Tibial nerve (tissue), 4 donors: ENCODE measurements at regions not wholly inside any gene's neighbourhood (a gene's known extent, or its start where the extent isn't known, plus 50 kb on each side); places are given as distances from the start of the nearest gene placed in this dataset.

Experiments used
- EP300 ChIP-seq, 2 donors: sonication (generic); formaldehyde crosslinking; IDR thresholded peaks; one replicate each; pipeline ENCODE4 v1.6.1; 2017; ENCODE audit warnings: antibody characterized with exemption in 2 of 2, mild to moderate bottlenecking in 1 of 2
- POLR2A ChIP-seq, 2 donors: fragments of 450-650 bp; IDR thresholded peaks; one replicate each; pipeline ENCODE4 v1.6.1; 2017; ENCODE audit warnings: antibody characterized with exemption in 2 of 2, mild to moderate bottlenecking in 2 of 2, moderate library complexity in 2 of 2
- TF ChIP-seq, protein P1 (sequence below), 5 experiments: fragments of 200-600 bp in 3 of 5; fragments of 450-650 bp in 2 of 5; sonication (generic) in 3 of 5; IDR thresholded peaks; one replicate each; pipeline ENCODE4 v1.5.1; 2016 to 2019; ENCODE audit warnings: antibody characterized with exemption in 5 of 5, mild to moderate bottlenecking in 3 of 5, moderate library complexity in 2 of 5

DNA sequence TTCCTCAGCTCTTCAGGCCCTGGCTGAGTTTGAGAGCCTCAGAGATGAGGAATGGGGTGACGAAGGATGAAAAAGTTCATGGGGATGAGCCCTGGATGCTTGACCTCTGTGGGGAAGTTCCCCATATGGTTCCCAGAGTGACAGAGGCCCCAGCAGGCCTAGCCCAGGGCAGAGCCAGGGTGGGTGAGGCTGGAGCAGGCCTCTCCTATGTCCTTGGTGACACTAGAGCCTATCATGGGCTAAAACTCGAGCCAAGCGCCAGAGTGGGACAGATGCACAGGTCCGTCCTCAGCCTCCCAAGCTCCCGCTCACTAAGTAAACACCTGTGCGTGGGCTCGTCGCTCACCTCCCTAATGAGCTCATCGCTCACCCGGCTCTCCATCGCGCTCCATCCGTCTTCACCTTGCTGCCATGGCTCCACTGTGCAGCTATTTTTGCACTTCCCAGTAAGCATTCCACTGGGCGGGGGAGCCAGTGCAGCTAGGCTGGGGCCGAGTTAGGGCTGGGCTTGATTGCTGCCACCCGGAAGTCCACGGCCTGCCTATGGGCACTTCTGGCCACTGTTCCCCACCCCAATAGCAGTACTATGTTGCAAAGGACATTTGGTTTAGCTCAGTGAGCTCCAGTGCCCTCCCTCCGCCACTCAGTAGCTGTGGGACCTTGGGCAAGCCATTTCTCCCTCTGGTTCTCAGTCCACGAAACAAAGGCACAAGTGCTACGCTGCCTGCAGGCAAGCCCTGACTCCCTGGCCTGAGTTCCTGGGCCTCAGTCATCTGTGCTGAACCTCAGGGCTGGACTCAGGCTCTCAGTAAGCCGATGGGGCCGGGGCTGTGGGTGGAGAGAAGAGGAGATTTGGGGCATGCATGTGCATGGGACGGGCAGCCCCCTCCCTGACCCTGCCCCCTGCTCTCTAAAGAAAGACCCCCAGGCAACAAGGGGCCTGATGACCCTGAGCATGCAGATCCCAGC is 117.3 kb upstream of the PCBD1 start:
- TF ChIP-seq, protein P1, sequence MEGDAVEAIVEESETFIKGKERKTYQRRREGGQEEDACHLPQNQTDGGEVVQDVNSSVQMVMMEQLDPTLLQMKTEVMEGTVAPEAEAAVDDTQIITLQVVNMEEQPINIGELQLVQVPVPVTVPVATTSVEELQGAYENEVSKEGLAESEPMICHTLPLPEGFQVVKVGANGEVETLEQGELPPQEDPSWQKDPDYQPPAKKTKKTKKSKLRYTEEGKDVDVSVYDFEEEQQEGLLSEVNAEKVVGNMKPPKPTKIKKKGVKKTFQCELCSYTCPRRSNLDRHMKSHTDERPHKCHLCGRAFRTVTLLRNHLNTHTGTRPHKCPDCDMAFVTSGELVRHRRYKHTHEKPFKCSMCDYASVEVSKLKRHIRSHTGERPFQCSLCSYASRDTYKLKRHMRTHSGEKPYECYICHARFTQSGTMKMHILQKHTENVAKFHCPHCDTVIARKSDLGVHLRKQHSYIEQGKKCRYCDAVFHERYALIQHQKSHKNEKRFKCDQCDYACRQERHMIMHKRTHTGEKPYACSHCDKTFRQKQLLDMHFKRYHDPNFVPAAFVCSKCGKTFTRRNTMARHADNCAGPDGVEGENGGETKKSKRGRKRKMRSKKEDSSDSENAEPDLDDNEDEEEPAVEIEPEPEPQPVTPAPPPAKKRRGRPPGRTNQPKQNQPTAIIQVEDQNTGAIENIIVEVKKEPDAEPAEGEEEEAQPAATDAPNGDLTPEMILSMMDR (IDR thresholded peaks at IDR 0.05): no peak
- TF ChIP-seq EP300 (IDR thresholded peaks at IDR 0.05) (no peak), POLR2A (IDR thresholded peaks at IDR 0.05) (no peak)
